C4-2B (cell line): ENCODE measurements at regions not wholly inside any gene's neighbourhood (a gene's known extent, or its start where the extent isn't known, plus 50 kb on each side); places are given as distances from the start of the nearest gene placed in this dataset.

Experiments
- ZFX ChIP-seq: fragments of 450-650 bp; IDR thresholded peaks from 2 replicates; pipeline ENCODE4 v1.6.1; 2017
- TF ChIP-seq, protein P1 (sequence below): fragments of 450-650 bp; conservative IDR thresholded peaks from 2 replicates; pipeline ENCODE4 v1.5.1; 2017; ENCODE audit warnings: mild to moderate bottlenecking

- TF ChIP-seq, protein P1, sequence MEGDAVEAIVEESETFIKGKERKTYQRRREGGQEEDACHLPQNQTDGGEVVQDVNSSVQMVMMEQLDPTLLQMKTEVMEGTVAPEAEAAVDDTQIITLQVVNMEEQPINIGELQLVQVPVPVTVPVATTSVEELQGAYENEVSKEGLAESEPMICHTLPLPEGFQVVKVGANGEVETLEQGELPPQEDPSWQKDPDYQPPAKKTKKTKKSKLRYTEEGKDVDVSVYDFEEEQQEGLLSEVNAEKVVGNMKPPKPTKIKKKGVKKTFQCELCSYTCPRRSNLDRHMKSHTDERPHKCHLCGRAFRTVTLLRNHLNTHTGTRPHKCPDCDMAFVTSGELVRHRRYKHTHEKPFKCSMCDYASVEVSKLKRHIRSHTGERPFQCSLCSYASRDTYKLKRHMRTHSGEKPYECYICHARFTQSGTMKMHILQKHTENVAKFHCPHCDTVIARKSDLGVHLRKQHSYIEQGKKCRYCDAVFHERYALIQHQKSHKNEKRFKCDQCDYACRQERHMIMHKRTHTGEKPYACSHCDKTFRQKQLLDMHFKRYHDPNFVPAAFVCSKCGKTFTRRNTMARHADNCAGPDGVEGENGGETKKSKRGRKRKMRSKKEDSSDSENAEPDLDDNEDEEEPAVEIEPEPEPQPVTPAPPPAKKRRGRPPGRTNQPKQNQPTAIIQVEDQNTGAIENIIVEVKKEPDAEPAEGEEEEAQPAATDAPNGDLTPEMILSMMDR = no peak
- TF ChIP-seq ZFX = no peak
These were observed 561.3 kb upstream of the GRIA3 start for GRCh38 chrX:122622795-122623194.
